Lower lobe of right lung (tissue), 2 donors: ENCODE measurements at regions not wholly inside any gene's neighbourhood (a gene's known extent, or its start where the extent isn't known, plus 50 kb on each side); places are given as distances from the start of the nearest gene placed in this dataset.

Source experiments
- ATAC-seq, 2 donors: fragments of 200-7000 bp; cut with Tn5 transposase; one replicate each; pipeline ENCODE4 v1.9.1; 2020 to 2022; ENCODE audit warnings: mild to moderate bottlenecking in 2 of 2, moderate library complexity in 2 of 2
- DNase-seq: peaks from one replicate; pipeline ENCODE4 v3.0.0-alpha.2; 2020
- H3K27ac ChIP-seq: fragments of 200-600 bp; one replicate; pipeline ENCODE4 v1.8.0; 2022
- H3K27me3 ChIP-seq: fragments of 200-600 bp; one replicate; pipeline ENCODE4 v1.8.0; 2022; ENCODE audit warnings: low read depth
- H3K36me3 ChIP-seq: fragments of 200-600 bp; one replicate; pipeline ENCODE4 v1.8.0; 2022; ENCODE audit warnings: mild to moderate bottlenecking
- H3K4me1 ChIP-seq: fragments of 200-600 bp; one replicate; pipeline ENCODE4 v1.8.0; 2022
- H3K4me3 ChIP-seq: fragments of 200-600 bp; one replicate; pipeline ENCODE4 v1.8.0; 2022; ENCODE audit warnings: mild to moderate bottlenecking
- H3K9me3 ChIP-seq: fragments of 200-600 bp; one replicate; pipeline ENCODE4 v1.8.0; 2022
- CTCF ChIP-seq: fragments of 200-600 bp; IDR thresholded peaks from one replicate; pipeline ENCODE4 v1.8.0; 2022; ENCODE audit warnings: antibody characterized with exemption, mild to moderate bottlenecking
- intact Hi-C: fragments of 100-400 bp; cut with DNase I; formaldehyde crosslinking; loops from one replicate; pipeline ENCODE4 v1.11.0; 2022
- donor health status: DM: no; HTN: yes; CAD: no; lungs with severe emphysema.

- Histone ChIP-seq H3K9me3 (no peaks in the 10 kb centered on the region), H3K27me3 (no peaks in the 10 kb centered on the region), H3K4me1 (no peaks in the 10 kb centered on the region), H3K27ac (no peak overlapping the region), H3K4me3 (no peak overlapping the region), H3K36me3 (no peaks in the 10 kb centered on the region)
- TF ChIP-seq CTCF, result no peak
- ATAC-seq, result no peak
- intact Hi-C loops, result no loop called here
- DNase-seq, result no peak
These were observed 177.6 kb downstream of the STK31 start for GRCh38 chr7:23887660-23888059.

GRCh38 chr7:23888958-23889357, 178.9 kb downstream of the STK31 start:
- DNase-seq (no peak), ATAC-seq (no peak)
- intact Hi-C loops, result no loop called here

GRCh38 chr7:23889566-23889965, 179.5 kb downstream of the STK31 start:
- H3K36me3 ChIP-seq, result no peaks in the 10 kb centered on the region

More at GRCh38 chr7:23888958-23889357, 178.9 kb downstream of the STK31 start:
- Histone ChIP-seq H3K4me1 (no peaks in the 10 kb centered on the region), H3K9me3 (no peaks in the 10 kb centered on the region), H3K4me3 (no peak overlapping the region), H3K27me3 (no peaks in the 10 kb centered on the region), H3K36me3 (no peaks in the 10 kb centered on the region), H3K27ac (no peak overlapping the region)
- no peak for TF ChIP-seq CTCF

GRCh38 chr7:23892019-23892418, 182.0 kb downstream of the STK31 start:
- Histone ChIP-seq H3K4me1 (no peaks in the 10 kb centered on the region), H3K36me3 (no peaks in the 10 kb centered on the region), H3K27me3 (no peaks in the 10 kb centered on the region), H3K9me3 (no peaks in the 10 kb centered on the region), H3K27ac (no peak overlapping the region), H3K4me3 (no peak overlapping the region)
- intact Hi-C loops, result no loop called here
- DNase-seq, result no peak
- no peak for TF ChIP-seq CTCF
- ATAC-seq, result no peak

More at GRCh38 chr7:23889566-23889965, 179.5 kb downstream of the STK31 start:
- no peaks in the 10 kb centered on the region for H3K27me3 ChIP-seq
- H3K27ac ChIP-seq, result no peak overlapping the region
- H3K4me3 ChIP-seq, result no peak overlapping the region
- no peak for TF ChIP-seq CTCF
- DNase-seq (no peak), ATAC-seq (no peak)
- H3K4me1 ChIP-seq, result no peaks in the 10 kb centered on the region
- intact Hi-C loops, result no loop called here
- H3K9me3 ChIP-seq, result no peaks in the 10 kb centered on the region

- H3K36me3 ChIP-seq, result no peaks in the 10 kb centered on the region
- no peaks in the 10 kb centered on the region for H3K4me1 ChIP-seq
- no peaks in the 10 kb centered on the region for H3K9me3 ChIP-seq
- no peak for ATAC-seq
- no peak overlapping the region for H3K27ac ChIP-seq
- TF ChIP-seq CTCF, result no peak
- no peaks in the 10 kb centered on the region for H3K27me3 ChIP-seq
- intact Hi-C loops, result no loop called here
- DNase-seq, result no peak
- no peak overlapping the region for H3K4me3 ChIP-seq
These were observed 183.3 kb downstream of the STK31 start for GRCh38 chr7:23893176-23893941.
